GM20000 (cell line): ENCODE measurements at regions not wholly inside any gene's neighbourhood (a gene's known extent, or its start where the extent isn't known, plus 50 kb on each side); places are given as distances from the start of the nearest gene placed in this dataset.

Experiments
- DNase-seq: peaks from one replicate; pipeline ENCODE4 v3.0.0; 2012; ENCODE audit warnings: low spot score
- CTCF ChIP-seq: IDR thresholded peaks from 2 replicates; pipeline ENCODE4 v1.5.1; 2012; ENCODE audit warnings: mild to moderate bottlenecking, control low read depth; ENCODE audit errors: extremely low read depth, missing control alignments

- TF ChIP-seq CTCF: no peak
- no peak for DNase-seq
Observed at GRCh38 chr14:46487582-46488350, 163.8 kb downstream of the RPL10L start.

- TF ChIP-seq CTCF: no peak
- DNase-seq: no peak
Observed at GRCh38 chr14:46482200-46482599, 169.4 kb downstream of the RPL10L start.

- no peak for TF ChIP-seq CTCF
- no peak for DNase-seq
Observed at GRCh38 chr14:46480817-46481216, 170.8 kb downstream of the RPL10L start.

- DNase-seq: no peak
- no peak for TF ChIP-seq CTCF
Observed at GRCh38 chr14:46472261-46472660, 179.3 kb downstream of the RPL10L start.

- TF ChIP-seq CTCF: no peak
- no peak for DNase-seq
Observed at GRCh38 chr14:46464341-46464740, 187.2 kb downstream of the RPL10L start.

- TF ChIP-seq CTCF: no peak
Observed at GRCh38 chr14:46451800-46452199, 199.8 kb downstream of the RPL10L start.

GRCh38 chr14:46444666-46445065, 206.9 kb downstream of the RPL10L start:
- DNase-seq: no peak
- TF ChIP-seq CTCF: no peak

More at GRCh38 chr14:46451800-46452199, 199.8 kb downstream of the RPL10L start:
- no peak for DNase-seq
